NT2/D1 (cell line): ENCODE measurements at regions not wholly inside any gene's neighbourhood (a gene's known extent, or its start where the extent isn't known, plus 50 kb on each side); places are given as distances from the start of the nearest gene placed in this dataset.

Experiments used
- DNase-seq: peaks from one replicate; pipeline ENCODE4 v3.0.0-alpha.2; 2011; ENCODE audit warnings: low read depth, low spot score
- H3K27me3 ChIP-seq: 2 replicates; pipeline ENCODE4 v1.6.0; 2011; ENCODE audit warnings: mild to moderate bottlenecking; ENCODE audit not compliant: insufficient read length, insufficient read depth
- H3K36me3 ChIP-seq: 2 replicates; pipeline ENCODE4 v1.6.1; 2011; ENCODE audit warnings: mild to moderate bottlenecking, low read length, mixed read lengths; ENCODE audit not compliant: insufficient read depth, insufficient read length
- H3K4me1 ChIP-seq: 2 replicates; pipeline ENCODE4 v1.5.1; 2011; ENCODE audit not compliant: insufficient read depth, insufficient read length
- H3K4me3 ChIP-seq: 2 replicates; pipeline ENCODE4 v1.5.1; 2011; ENCODE audit warnings: low read depth; ENCODE audit not compliant: insufficient read length
- H3K9ac ChIP-seq: 2 replicates; pipeline ENCODE4 v1.6.0; 2011; ENCODE audit warnings: low read depth; ENCODE audit not compliant: insufficient read length
- H3K9me3 ChIP-seq: 2 replicates; pipeline ENCODE4 v1.5.1; 2011; ENCODE audit warnings: mild to moderate bottlenecking, low read length; ENCODE audit not compliant: insufficient read depth
- SUZ12 ChIP-seq: IDR thresholded peaks from 2 replicates; pipeline ENCODE4 v1.6.1; 2011; ENCODE audit not compliant: insufficient read length, insufficient read depth; ENCODE audit errors: extremely low read depth
- YY1 ChIP-seq: IDR thresholded peaks from 2 replicates; pipeline ENCODE4 v1.6.1; 2011; ENCODE audit not compliant: insufficient read length, insufficient read depth
- ZNF274 ChIP-seq: IDR thresholded peaks from 2 replicates; pipeline ENCODE4 v1.6.1; 2011; ENCODE audit warnings: mild to moderate bottlenecking, low read depth, low read length

DNA sequence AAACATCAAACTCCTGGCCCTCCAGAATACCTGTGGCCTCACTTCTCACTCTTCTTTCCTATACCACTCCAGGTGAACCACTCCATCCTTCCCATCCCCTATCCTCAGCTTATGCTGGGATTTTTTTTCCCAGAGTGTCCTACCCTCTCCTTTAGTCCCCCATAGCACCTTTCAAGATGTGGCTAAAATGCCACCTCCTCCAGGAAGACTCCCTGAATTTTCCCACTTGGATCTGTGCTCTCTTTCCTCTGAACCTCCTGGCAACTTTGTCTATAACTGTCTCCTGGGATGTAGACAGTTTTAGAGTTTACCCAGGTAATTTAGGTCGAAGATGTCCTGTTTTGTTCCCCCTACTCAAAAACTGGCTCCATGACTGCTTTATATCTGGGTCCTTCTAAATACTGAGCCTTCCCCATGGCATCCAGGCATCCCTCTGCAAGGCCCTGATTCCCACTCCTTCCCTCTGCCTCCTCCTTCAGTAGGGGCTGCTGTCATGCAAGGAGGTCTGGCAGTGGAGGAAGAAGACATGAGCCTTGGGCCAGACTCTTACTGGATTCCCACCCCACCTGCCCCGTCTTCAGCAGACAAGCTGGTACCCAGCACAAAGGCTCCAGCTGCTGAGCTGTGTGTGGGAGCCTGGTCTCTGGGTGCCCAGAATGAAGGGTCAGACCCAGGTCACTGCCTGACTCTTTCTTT is 161.5 kb downstream of the SMAD6 start:
- Histone ChIP-seq H3K4me3 (no peak overlapping the region), H3K36me3 (peaks cover 14% of the 10 kb centered on the region), H3K9me3 (no peaks in the 10 kb centered on the region), H3K9ac (no peak overlapping the region), H3K27me3 (no peaks in the 10 kb centered on the region), H3K4me1 (peaks cover 6% of the 10 kb centered on the region)
- no peak for DNase-seq
- TF ChIP-seq YY1 (no peak), SUZ12 (no peak), ZNF274 (no peak)

GRCh38 chr15:66864086-66864830 is 162.2 kb downstream of the SMAD6 start:
- no peak for TF ChIP-seq YY1
- no peak for TF ChIP-seq SUZ12
- no peak for TF ChIP-seq ZNF274
- no peak for DNase-seq
- peaks cover 14% of the 10 kb centered on the region for H3K36me3 ChIP-seq
- no peak overlapping the region for H3K9ac ChIP-seq
- H3K9me3 ChIP-seq, result no peaks in the 10 kb centered on the region
- H3K27me3 ChIP-seq, result no peaks in the 10 kb centered on the region
- no peak overlapping the region for H3K4me3 ChIP-seq
- H3K4me1 ChIP-seq, result peaks cover 6% of the 10 kb centered on the region

- peaks cover 11% of the 10 kb centered on the region for H3K36me3 ChIP-seq
- H3K9me3 ChIP-seq, result no peaks in the 10 kb centered on the region
- TF ChIP-seq YY1 (no peak), SUZ12 (no peak), ZNF274 (no peak)
- no peak overlapping the region for H3K9ac ChIP-seq
- peaks cover 6% of the 10 kb centered on the region for H3K4me1 ChIP-seq
- no peaks in the 10 kb centered on the region for H3K27me3 ChIP-seq
- no peak for DNase-seq
- H3K4me3 ChIP-seq, result no peak overlapping the region
Measured at GRCh38 chr15:66864871-66865281, 162.8 kb downstream of the SMAD6 start.

DNA sequence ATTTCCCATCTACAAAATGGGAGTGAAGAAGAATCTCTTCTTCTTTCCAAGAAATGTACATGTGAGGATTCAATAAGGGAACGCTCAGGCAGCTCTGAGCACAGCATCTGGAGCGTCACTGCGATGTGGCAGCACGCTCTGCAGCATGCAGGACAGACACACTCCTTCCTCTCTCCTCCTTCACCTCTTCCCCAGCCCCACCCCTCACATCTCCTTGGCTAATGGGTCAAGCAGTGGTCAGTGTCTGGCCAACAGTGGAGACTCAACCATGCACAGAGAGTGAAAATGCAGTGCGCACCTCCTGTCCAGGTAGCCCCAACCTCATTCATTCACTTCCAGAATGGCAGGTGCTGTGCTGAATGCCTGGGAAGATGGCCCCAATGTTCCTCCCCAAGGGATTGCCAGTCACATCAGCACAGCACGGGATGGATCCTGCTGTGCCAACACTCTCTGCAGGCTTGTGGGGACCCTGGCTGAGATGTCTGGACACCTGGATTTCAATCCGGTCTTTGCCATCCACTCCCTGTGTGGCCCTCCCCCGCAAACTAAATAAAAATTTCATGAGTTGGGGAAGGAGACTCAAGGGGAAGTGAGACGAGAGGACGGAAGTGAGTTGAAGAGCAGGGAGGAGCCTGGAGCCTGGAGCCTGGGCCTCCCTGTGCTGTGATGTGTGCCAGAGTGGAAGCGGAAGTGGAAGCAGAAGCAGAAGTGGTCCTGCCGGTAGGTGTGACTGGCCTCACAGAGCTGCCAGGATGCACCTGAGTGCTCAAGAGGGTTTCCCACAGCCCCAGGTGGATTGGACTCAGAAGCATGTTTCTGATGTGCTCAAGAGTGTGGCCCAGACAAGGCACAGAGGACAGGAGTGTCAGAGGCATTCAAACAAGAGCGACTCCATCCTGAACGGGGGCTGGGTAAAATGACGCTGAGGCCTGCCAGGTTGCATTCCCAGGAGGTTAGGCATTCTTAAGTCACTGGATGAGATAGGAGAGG is 163.9 kb downstream of the SMAD6 start:
- Histone ChIP-seq H3K9ac (no peak overlapping the region), H3K9me3 (no peaks in the 10 kb centered on the region), H3K4me1 (peaks cover 6% of the 10 kb centered on the region), H3K27me3 (no peaks in the 10 kb centered on the region), H3K36me3 (peaks cover 8% of the 10 kb centered on the region), H3K4me3 (no peak overlapping the region)
- DNase-seq, result no peak
- no peak for TF ChIP-seq YY1
- no peak for TF ChIP-seq SUZ12
- TF ChIP-seq ZNF274, result no peak

GRCh38 chr15:66866656-66867055 is 164.6 kb downstream of the SMAD6 start:
- no peak for DNase-seq
- Histone ChIP-seq H3K4me3 (no peak overlapping the region), H3K4me1 (peaks cover 3% of the 10 kb centered on the region), H3K9me3 (no peaks in the 10 kb centered on the region), H3K36me3 (peaks cover 8% of the 10 kb centered on the region), H3K27me3 (no peaks in the 10 kb centered on the region), H3K9ac (no peak overlapping the region)
- no peak for TF ChIP-seq ZNF274
- TF ChIP-seq SUZ12, result no peak
- TF ChIP-seq YY1, result no peak

- no peak overlapping the region for H3K9ac ChIP-seq
- no peaks in the 10 kb centered on the region for H3K9me3 ChIP-seq
- no peak for TF ChIP-seq SUZ12
- no peak for TF ChIP-seq ZNF274
- no peak for TF ChIP-seq YY1
- H3K36me3 ChIP-seq, result peaks cover 5% of the 10 kb centered on the region
- H3K4me3 ChIP-seq, result no peak overlapping the region
- H3K27me3 ChIP-seq, result no peaks in the 10 kb centered on the region
- H3K4me1 ChIP-seq, result peaks cover 3% of the 10 kb centered on the region
- DNase-seq, result no peak
Measured at GRCh38 chr15:66868918-66869317, 166.9 kb downstream of the SMAD6 start.
